ENCODE measurements at regions not wholly inside any gene's neighbourhood (a gene's known extent, or its start where the extent isn't known, plus 50 kb on each side); places are given as distances from the start of the nearest gene placed in this dataset.

- TF ChIP-seq CTCF (IDR thresholded peaks at IDR 0.05; ENCODE audit: low read depth, low read length): no peak
- H3K4me3 ChIP-seq (ENCODE audit: low read depth, low read length): no peak overlapping the region
- DNase-seq (ENCODE audit: low read depth, low spot score): no peak
- in situ Hi-C loops (cut with HindIII; ENCODE audit: low sequenced_read_pairs): no loop called here
Observed at GRCh38 chr6:153927867-153928266, 111.2 kb upstream of the OPRM1 start.

- TF ChIP-seq CTCF (IDR thresholded peaks at IDR 0.05; ENCODE audit: low read depth, low read length): no peak
- in situ Hi-C loops (cut with HindIII; ENCODE audit: low sequenced_read_pairs): no loop called here
Observed at GRCh38 chr6:153898360-153899059, 140.5 kb upstream of the OPRM1 start.

GRCh38 chr6:153882411-153882810 is 156.6 kb upstream of the OPRM1 start:
- TF ChIP-seq CTCF (IDR thresholded peaks at IDR 0.05; ENCODE audit: low read depth, low read length): no peak
- in situ Hi-C loops (cut with HindIII; ENCODE audit: low sequenced_read_pairs): no loop called here
- H3K4me3 ChIP-seq (ENCODE audit: low read depth, low read length): no peak overlapping the region
- no peak for DNase-seq (ENCODE audit: low read depth, low spot score)

More at GRCh38 chr6:153898360-153899059, 140.5 kb upstream of the OPRM1 start:
- H3K4me3 ChIP-seq (ENCODE audit: low read depth, low read length): no peak overlapping the region
- DNase-seq (ENCODE audit: low read depth, low spot score): no peak

- in situ Hi-C loops (cut with HindIII; ENCODE audit: low sequenced_read_pairs): no loop called here
- TF ChIP-seq CTCF (IDR thresholded peaks at IDR 0.05; ENCODE audit: low read depth, low read length): no peak
- no peak for DNase-seq (ENCODE audit: low read depth, low spot score)
- no peak overlapping the region for H3K4me3 ChIP-seq (ENCODE audit: low read depth, low read length)
Observed at GRCh38 chr6:153873541-153873940, 165.5 kb upstream of the OPRM1 start.

- no peak for TF ChIP-seq CTCF (IDR thresholded peaks at IDR 0.05; ENCODE audit: low read depth, low read length)
- no peak overlapping the region for H3K4me3 ChIP-seq (ENCODE audit: low read depth, low read length)
- DNase-seq (ENCODE audit: low read depth, low spot score): no peak
- in situ Hi-C loops (cut with HindIII; ENCODE audit: low sequenced_read_pairs): no loop called here
Observed at GRCh38 chr6:153872946-153873345, 166.1 kb upstream of the OPRM1 start.

- TF ChIP-seq CTCF (IDR thresholded peaks at IDR 0.05; ENCODE audit: low read depth, low read length): no peak
- no peak for DNase-seq (ENCODE audit: low read depth, low spot score)
- H3K4me3 ChIP-seq (ENCODE audit: low read depth, low read length): no peak overlapping the region
- in situ Hi-C loops (cut with HindIII; ENCODE audit: low sequenced_read_pairs): no loop called here
Observed at GRCh38 chr6:153862927-153863326, 176.1 kb upstream of the OPRM1 start.

Measured in astrocyte of the spinal cord (primary cell).